HUES6 (cell line): ENCODE measurements at regions not wholly inside any gene's neighbourhood (a gene's known extent, or its start where the extent isn't known, plus 50 kb on each side); places are given as distances from the start of the nearest gene placed in this dataset.

ENCODE experiments used
- H3K27ac ChIP-seq: 2 replicates; pipeline ENCODE4 v1.7.0; 2013; ENCODE audit warnings: low read depth, mild to moderate bottlenecking, low read length, inconsistent platforms
- H3K27me3 ChIP-seq: 2 replicates; pipeline ENCODE4 v1.6.1; 2013; ENCODE audit warnings: low read length; ENCODE audit not compliant: control insufficient read depth, insufficient read depth
- H3K36me3 ChIP-seq: 2 replicates; pipeline ENCODE4 v1.6.1; 2013; ENCODE audit warnings: low read length; ENCODE audit not compliant: control insufficient read depth, insufficient read depth
- H3K4me1 ChIP-seq: 2 replicates; pipeline ENCODE4 v1.6.1; 2013; ENCODE audit warnings: low read length; ENCODE audit not compliant: control insufficient read depth, insufficient read depth
- H3K4me3 ChIP-seq: 2 replicates; pipeline ENCODE4 v1.5.1; 2013; ENCODE audit warnings: low read depth, low read length
- H3K9ac ChIP-seq: one replicate; pipeline ENCODE4 v1.6.1; 2013; ENCODE audit warnings: mild to moderate bottlenecking, low read length
- H3K9me3 ChIP-seq: 2 replicates; pipeline ENCODE4 v1.6.1; 2013; ENCODE audit warnings: low read depth, low read length; ENCODE audit not compliant: control insufficient read depth, insufficient read depth

GRCh38 chr12:131477613-131478012, 233.3 kb upstream of the SFSWAP start:
- no peaks in the 10 kb centered on the region for H3K4me1 ChIP-seq
- no peak overlapping the region for H3K9ac ChIP-seq
- H3K27ac ChIP-seq, result no peak overlapping the region
- H3K36me3 ChIP-seq, result no peaks in the 10 kb centered on the region
- no peaks in the 10 kb centered on the region; the same call in 1 of the 2 replicates for H3K27me3 ChIP-seq
- no peak overlapping the region for H3K4me3 ChIP-seq
- peaks cover 3% of the 10 kb centered on the region; the same call in 1 of the 2 replicates for H3K9me3 ChIP-seq

DNA sequence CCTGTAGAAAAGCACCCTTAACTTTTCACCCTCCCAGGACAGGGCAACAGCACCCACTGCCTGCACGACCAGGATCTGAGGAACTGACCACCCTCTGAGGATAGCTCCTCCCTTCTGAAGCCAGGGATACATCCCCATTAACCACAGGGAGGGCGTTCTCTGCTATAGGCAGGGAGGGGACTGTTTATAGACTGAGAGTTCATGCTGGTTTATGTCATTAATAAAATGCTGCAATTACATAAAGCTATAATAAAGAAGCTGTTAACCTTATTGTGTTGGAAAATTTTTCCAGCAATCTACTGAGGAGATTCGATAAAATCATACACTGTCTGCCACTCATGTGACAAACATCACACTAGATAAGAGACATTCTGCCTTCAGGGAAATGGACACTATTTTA, 232.4 kb upstream of the SFSWAP start:
- Histone ChIP-seq H3K4me1 (no peaks in the 10 kb centered on the region), H3K9ac (no peak overlapping the region), H3K4me3 (no peak overlapping the region), H3K27ac (no peak overlapping the region), H3K36me3 (no peaks in the 10 kb centered on the region), H3K27me3 (no peaks in the 10 kb centered on the region; the same call in 1 of the 2 replicates), H3K9me3 (peaks cover 3% of the 10 kb centered on the region; the same call in 1 of the 2 replicates)

DNA sequence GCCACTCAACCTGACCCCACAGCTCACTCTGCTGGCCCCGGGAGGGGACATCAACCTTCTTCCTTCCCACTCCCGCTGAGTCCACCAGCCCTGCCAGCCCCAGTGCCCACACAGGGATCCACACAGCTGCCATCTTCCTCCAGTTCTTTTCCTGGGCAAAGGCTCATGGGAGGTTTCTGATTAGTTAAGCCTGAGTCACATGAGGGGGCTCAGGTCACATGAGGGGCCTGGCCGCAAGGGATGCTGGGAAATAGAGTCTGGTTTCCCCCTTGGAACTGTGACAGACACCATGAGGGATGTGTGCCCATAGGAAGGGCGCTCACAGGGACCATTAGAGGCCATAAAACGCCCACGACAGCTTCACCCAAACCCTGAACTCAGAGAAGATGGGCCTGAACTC, 228.7 kb upstream of the SFSWAP start:
- H3K27ac ChIP-seq, result no peak overlapping the region
- H3K27me3 ChIP-seq, result no peaks in the 10 kb centered on the region; the same call in 1 of the 2 replicates
- H3K4me1 ChIP-seq, result no peaks in the 10 kb centered on the region
- H3K9ac ChIP-seq, result no peak overlapping the region
- H3K4me3 ChIP-seq, result no peak overlapping the region
- no peaks in the 10 kb centered on the region for H3K36me3 ChIP-seq
- peaks cover 3% of the 10 kb centered on the region; the same call in 1 of the 2 replicates for H3K9me3 ChIP-seq

- H3K27ac ChIP-seq, result no peak overlapping the region
- H3K9me3 ChIP-seq, result no peaks in the 10 kb centered on the region
- no peaks in the 10 kb centered on the region; the same call in 1 of the 2 replicates for H3K27me3 ChIP-seq
Observed at GRCh38 chr12:131482686-131483085, 228.2 kb upstream of the SFSWAP start.

GRCh38 chr12:131486451-131487230, 224.2 kb upstream of the SFSWAP start:
- H3K36me3 ChIP-seq, result no peaks in the 10 kb centered on the region

More at GRCh38 chr12:131482686-131483085, 228.2 kb upstream of the SFSWAP start:
- H3K4me1 ChIP-seq, result no peaks in the 10 kb centered on the region
- H3K9ac ChIP-seq, result no peak overlapping the region
- no peaks in the 10 kb centered on the region for H3K36me3 ChIP-seq
- no peak overlapping the region for H3K4me3 ChIP-seq

GRCh38 chr12:131487388-131488124, 223.3 kb upstream of the SFSWAP start:
- no peak overlapping the region for H3K4me3 ChIP-seq
- no peaks in the 10 kb centered on the region for H3K9me3 ChIP-seq
- no peaks in the 10 kb centered on the region for H3K4me1 ChIP-seq
- H3K27ac ChIP-seq, result no peak overlapping the region
- no peaks in the 10 kb centered on the region for H3K36me3 ChIP-seq
- no peak overlapping the region for H3K9ac ChIP-seq
- H3K27me3 ChIP-seq, result peaks cover 4% of the 10 kb centered on the region; the same call in 1 of the 2 replicates

More at GRCh38 chr12:131486451-131487230, 224.2 kb upstream of the SFSWAP start:
- H3K4me1 ChIP-seq, result no peaks in the 10 kb centered on the region
- no peak overlapping the region for H3K4me3 ChIP-seq
- peaks cover 4% of the 10 kb centered on the region; the same call in 1 of the 2 replicates for H3K27me3 ChIP-seq
- H3K27ac ChIP-seq, result no peak overlapping the region
- H3K9me3 ChIP-seq, result no peaks in the 10 kb centered on the region
- no peak overlapping the region for H3K9ac ChIP-seq

- H3K4me3 ChIP-seq, result no peak overlapping the region
- H3K9me3 ChIP-seq, result no peaks in the 10 kb centered on the region
- H3K4me1 ChIP-seq, result no peaks in the 10 kb centered on the region
- H3K36me3 ChIP-seq, result no peaks in the 10 kb centered on the region
- no peak overlapping the region for H3K9ac ChIP-seq
- 0 out of 2 replicates have a peak, but pooled peaks cover 4% of the 10 kb centered on the region for H3K27me3 ChIP-seq
- H3K27ac ChIP-seq, result no peak overlapping the region
Observed at GRCh38 chr12:131489718-131490117, 221.2 kb upstream of the SFSWAP start.

GRCh38 chr12:131491155-131491554, 219.7 kb upstream of the SFSWAP start:
- H3K27ac ChIP-seq, result no peak overlapping the region
- H3K9ac ChIP-seq, result no peak overlapping the region
- no peak overlapping the region for H3K4me3 ChIP-seq
- H3K9me3 ChIP-seq, result no peaks in the 10 kb centered on the region
- H3K36me3 ChIP-seq, result no peaks in the 10 kb centered on the region
- no peaks in the 10 kb centered on the region for H3K4me1 ChIP-seq
- peaks cover 9% of the 10 kb centered on the region; the same call in 1 of the 2 replicates for H3K27me3 ChIP-seq

- Histone ChIP-seq H3K4me3 (no peak overlapping the region), H3K27ac (no peak overlapping the region), H3K9ac (no peak overlapping the region), H3K36me3 (no peaks in the 10 kb centered on the region), H3K27me3 (peaks cover 15% of the 10 kb centered on the region), H3K9me3 (no peaks in the 10 kb centered on the region), H3K4me1 (no peaks in the 10 kb centered on the region)
Observed at GRCh38 chr12:131491916-131492490, 218.9 kb upstream of the SFSWAP start.

DNA sequence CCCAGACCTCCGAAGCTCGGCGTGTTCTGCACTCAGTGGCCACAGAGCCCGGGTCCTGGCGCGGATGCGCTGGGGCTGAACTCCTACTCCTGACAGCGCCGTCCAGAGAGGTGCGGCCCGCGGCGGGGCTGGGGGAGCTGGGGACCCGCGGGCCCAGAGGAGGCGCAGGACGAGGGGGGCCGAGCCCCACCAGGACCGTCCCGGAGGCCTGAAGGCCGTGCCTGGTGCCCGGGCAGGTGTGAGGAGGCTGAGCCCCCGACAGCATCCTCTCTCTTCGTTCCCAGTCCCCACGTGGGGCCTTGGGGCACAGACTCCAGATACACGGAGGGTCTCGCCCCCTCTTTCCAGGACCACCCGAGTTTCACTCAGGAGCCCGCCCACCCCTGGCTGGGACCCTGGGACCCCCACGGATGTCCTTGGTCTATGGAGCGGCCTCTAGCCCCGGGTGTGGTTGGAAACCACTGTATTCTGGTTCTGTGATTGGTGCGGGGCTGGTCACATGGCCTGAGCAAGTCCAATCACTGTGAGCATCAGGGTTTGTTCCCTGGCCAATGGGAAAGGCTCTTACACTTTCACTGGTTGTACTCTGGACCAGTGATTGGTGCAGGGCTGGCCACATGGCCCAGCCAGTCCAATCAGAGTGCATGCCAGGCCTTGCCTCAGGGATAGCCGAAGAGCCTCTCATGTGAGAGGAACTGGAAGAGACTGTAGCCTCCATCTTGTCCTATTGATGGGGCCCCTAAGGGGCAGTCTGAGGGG, 217.6 kb upstream of the SFSWAP start:
- no peaks in the 10 kb centered on the region for H3K36me3 ChIP-seq
- H3K9ac ChIP-seq, result no peak overlapping the region
- H3K4me1 ChIP-seq, result no peaks in the 10 kb centered on the region
- H3K4me3 ChIP-seq, result no peak overlapping the region
- H3K27ac ChIP-seq, result no peak overlapping the region
- H3K9me3 ChIP-seq, result no peaks in the 10 kb centered on the region
- H3K27me3 ChIP-seq, result peaks cover 23% of the 10 kb centered on the region
